GM23248 (cell line): ENCODE measurements at regions not wholly inside any gene's neighbourhood (a gene's known extent, or its start where the extent isn't known, plus 50 kb on each side); places are given as distances from the start of the nearest gene placed in this dataset.

Experiments used
- EZH2 ChIP-seq: fragments of 200-600 bp; sonication (generic); IDR thresholded peaks from 2 replicates; pipeline ENCODE4 v1.6.1; 2018; ENCODE audit warnings: antibody characterized with exemption, mild to moderate bottlenecking; ENCODE audit not compliant: insufficient read depth, poor library complexity, severe bottlenecking
- EZH2phosphoT487 ChIP-seq: fragments of 200-600 bp; sonication (generic); IDR thresholded peaks from 2 replicates; pipeline ENCODE4 v1.6.1; 2018; ENCODE audit warnings: antibody characterized with exemption, moderate library complexity, mild to moderate bottlenecking, low read depth; ENCODE audit not compliant: insufficient read depth

- TF ChIP-seq EZH2 (no peak), EZH2phosphoT487 (no peak)
These were observed 69.8 kb upstream of the ANKRD34C start for GRCh38 chr15:79212589-79213157.
